GM11168 (cell line): ENCODE measurements at regions not wholly inside any gene's neighbourhood (a gene's known extent, or its start where the extent isn't known, plus 50 kb on each side); places are given as distances from the start of the nearest gene placed in this dataset.
"Not testable (repeated sequence)": the region's sequence is repeated elsewhere in the genome, so short reads cannot be mapped to it uniquely, and the experiment has no call there.

ENCODE experiments used
- in situ Hi-C: fragments of 300-500 bp; cut with MboI; formaldehyde crosslinking; loops from one replicate; pipeline ENCODE4 v1.12.0; 2022; ENCODE audit warnings: low sequenced_read_pairs; ENCODE audit not compliant: unreplicated experiment

GRCh38 chr3:43818229-43818628, 127.5 kb downstream of the ABHD5 start:
- in situ Hi-C loops: no loop called here

DNA sequence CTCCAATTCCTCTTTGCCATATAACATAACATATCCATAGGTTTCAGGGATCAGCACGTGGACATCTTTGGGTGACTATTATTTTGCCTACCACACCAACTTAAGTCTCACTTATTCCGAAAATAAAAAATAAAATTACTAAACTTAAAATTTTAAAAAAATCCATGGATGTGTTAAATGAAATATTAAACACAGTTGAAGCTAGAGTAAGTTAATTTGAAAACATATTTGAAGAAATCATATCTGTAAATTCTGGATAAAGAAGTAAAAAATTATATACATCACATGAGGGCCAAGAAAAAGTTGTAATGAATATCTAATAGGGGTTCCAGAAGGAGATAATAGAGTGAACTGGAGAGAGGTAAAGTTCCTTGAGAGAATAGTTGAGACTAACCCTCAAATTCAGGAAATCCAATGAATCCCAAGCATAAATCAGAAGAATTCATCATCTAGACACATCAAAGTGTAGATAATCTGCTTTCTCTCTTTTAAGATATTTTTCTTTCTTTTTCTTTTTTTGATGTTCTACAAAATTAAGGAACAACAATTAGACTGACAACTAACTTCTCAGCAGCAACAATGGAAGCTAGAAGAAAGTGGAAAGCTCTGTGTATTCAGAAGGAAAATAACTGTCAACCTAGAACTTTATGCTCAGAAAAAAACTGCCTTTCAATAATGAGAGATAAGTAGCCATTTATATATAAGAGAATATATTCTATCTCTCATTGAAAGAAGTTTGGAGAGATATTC, 147.4 kb downstream of the ABHD5 start:
- in situ Hi-C loops: no loop called here

DNA sequence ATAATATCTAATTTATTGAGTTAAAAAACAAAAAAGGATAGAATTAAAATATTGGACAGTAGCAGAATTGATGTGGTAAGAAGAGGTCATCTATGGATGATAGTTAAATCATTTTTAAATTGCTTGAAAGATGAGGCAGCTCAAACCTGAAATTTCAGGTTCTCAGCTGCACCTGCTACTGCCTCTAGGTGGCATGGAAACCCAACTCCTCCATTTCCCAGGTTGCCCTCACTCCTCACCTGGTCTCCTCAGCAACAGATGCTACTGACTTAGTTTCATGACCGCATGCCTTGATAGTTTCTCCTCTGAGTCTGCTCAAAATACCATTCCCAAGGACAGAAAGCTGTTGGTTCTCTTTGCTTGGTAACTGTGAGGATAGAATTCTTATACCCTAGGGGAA, 148.1 kb downstream of the ABHD5 start:
- in situ Hi-C loops: no loop called here

DNA sequence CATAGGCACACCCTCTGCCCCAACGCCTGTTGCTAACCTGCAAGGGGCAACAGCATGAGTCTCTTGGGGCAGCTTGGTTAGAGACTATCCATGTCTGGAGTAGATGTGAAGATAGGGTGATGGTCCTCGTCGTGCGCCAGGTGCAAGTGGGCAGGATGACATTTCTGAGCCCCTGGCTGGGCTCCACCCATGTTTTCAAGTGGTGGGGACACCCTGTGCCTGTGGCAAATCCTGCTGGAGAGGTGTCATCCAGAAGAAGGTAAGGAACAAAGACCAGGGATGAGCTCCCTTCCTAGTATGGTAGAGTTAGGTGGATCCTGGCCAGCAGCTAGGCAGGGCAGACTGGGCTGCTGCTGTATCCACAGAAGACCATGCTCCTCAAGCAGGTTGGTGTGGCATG, 152.6 kb downstream of the ABHD5 start:
- in situ Hi-C loops: no loop called here

GRCh38 chr3:43844757-43845156, 154.0 kb downstream of the ABHD5 start:
- in situ Hi-C loops: no loop called here

GRCh38 chr3:43845553-43845952, 154.8 kb downstream of the ABHD5 start:
- in situ Hi-C loops: not testable (repeated sequence)

DNA sequence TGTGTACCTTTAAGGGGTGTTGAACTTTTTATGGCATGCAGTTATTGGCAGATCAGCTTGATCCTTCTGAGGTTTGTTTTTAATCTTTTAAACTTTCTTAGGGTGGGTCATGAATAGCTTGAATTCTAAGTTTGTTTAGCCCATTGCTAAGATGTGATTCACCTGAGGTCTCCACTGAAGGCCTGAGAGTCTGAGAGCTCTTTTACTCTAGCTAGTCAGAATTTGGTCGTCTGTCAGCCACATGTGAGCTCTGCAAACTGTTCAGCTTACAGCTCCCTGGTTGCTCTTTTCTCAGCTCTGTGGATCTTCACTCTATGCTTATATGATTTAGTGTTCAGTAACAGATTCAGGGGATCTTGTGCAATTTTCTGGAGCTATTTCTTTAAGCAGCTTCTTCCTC, 161.3 kb downstream of the ABHD5 start:
- in situ Hi-C loops: loop anchor here (25.0 kb wide), 1 partner anchor 260 kb away; no protein-coding TSS in a partner anchor

GRCh38 chr3:43854283-43854682, 163.5 kb downstream of the ABHD5 start:
- in situ Hi-C loops: loop anchor here (25.0 kb wide), 1 partner anchor 258 kb away; no protein-coding TSS in a partner anchor

GRCh38 chr3:43854916-43855315, 164.2 kb downstream of the ABHD5 start:
- in situ Hi-C loops: loop anchor here (25.0 kb wide), 1 partner anchor 257 kb away; no protein-coding TSS in a partner anchor

DNA sequence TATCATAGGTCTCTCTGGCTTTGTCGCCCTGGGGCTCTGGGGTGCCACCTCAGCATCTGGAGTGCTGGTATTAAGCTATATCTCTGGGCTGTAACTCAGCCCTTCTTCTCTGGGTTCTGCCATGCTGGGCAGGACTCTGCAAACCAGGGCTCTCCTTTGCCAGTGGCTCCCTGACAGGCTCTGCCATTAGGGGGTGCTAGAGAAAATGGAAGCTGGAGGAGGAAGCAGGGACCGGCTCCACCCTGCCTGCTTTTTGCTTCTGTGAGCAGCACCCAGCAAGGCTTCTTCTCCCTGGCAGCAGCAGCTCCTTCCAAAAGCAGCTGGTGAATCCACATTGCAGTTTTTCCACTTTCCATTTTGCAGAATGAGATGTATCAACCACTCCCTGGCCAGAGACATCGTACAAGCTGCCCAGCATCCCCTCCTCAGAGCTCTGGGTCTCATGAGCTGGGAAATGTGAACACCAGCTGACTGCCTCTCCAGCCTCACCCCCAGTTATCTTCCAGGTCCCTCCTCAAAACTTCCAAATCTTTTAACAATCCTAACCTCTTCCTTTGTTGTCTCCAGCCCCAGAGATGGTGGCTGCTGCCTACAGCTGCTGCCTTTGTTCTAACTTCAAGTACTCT, 165.0 kb downstream of the ABHD5 start:
- in situ Hi-C loops: loop anchor here (25.0 kb wide), 1 partner anchor 257 kb away; no protein-coding TSS in a partner anchor

DNA sequence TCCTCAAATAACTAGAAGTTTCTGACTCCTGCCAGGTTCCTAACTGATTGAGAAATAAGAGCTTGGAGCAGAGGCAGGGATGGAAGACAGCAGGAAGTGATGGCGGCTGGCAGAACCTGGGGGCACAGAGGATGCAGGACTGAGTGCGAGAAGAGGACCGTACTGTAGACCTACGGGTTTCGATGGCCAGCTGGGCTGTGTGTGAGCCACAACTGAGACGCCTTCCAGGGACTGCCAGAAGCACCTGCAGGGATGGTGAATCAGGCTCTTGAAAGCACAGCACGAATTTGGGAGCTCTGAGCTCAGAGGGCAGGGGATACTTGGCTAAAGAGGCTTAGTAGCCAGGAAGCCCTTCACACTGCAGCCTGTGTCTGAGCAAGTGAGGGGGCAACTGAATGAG, 165.6 kb downstream of the ABHD5 start:
- in situ Hi-C loops: loop anchor here (25.0 kb wide), 1 partner anchor 256 kb away; no protein-coding TSS in a partner anchor

DNA sequence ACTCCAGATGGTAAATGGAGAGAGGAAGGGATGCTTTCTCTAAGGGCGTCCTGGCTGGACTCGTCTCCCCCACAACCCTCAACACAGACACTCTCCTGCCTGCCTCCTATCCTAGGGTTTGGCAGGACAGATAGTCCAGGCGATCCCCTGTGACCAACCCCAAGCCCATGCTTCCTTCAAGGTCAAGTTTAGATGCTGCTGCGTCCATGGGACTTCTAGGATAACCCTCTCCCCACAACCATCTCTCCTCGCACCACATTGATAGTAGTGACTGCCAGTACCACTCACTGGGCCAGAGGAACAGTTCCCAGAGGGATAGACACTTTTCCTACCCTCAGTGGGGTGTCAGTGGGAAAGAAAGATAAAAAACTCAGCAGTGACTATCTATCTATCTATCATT, 166.0 kb downstream of the ABHD5 start:
- in situ Hi-C loops: loop anchor here (25.0 kb wide), 1 partner anchor 256 kb away; no protein-coding TSS in a partner anchor

DNA sequence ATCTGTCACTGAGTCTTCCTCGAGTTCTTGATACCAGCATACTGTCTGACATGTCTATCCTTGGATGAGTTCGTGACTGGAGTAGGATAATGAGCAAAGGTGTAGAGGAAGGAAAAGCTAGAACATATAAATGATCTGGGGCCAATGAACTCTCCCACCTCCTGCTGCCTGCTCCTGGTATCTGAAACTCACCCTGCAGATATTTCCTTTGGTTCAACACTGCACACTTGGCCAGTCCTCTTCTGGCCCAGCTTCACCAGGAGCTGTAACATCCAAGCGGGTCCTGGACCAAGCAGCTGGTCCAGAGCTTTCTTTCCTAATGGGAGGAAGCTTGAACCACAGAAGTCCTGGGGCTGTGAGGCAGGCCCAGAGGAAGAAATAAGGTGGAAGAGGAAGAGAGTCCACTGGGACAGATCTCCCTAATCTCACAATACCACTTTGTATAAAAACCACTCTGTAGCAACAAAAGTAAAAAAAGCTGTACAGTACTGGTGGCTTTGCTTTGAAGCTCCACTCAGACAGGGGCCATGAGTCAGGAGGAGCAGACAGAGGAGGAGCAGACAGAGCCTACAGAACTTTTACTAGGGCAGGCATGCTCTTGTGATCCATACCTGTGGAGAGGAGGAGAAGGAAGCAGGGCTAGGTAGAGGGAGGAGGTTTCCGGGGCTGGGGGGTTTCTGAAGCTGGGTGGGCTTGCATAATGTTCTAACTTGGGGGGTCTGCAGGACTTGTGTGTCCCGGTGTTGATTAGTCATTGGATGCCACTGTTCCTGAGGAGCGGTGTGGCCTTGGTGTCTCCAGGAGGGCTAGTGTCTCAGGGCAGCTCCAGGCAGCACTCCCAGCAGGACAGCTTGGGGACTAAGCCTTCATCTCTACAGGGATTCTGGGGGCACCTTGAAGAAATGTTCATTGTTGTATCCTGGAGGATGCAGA, 166.9 kb downstream of the ABHD5 start:
- in situ Hi-C loops: loop anchor here (25.0 kb wide), 1 partner anchor 255 kb away; no protein-coding TSS in a partner anchor

DNA sequence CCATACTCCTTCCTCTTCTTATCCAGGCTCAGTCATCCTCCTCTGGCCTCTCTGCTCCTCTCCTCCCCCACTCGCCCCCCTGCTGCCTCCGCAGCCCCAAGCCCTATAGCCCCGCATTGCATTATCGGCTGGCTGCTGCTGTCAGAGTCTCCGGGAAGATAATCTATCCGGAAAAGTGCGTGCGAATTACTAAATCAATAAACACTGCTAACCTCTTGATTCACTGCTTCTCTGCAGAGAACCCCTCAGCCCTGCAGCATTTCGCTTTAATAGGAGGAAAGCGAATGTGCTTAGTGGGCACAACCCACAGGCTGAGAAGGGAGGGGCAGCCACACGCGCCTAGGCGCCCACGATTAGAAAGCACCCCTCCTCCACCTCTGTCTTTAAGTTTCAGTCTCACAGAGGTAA, 167.6 kb downstream of the ABHD5 start:
- in situ Hi-C loops: loop anchor here (25.0 kb wide), 1 partner anchor 254 kb away; no protein-coding TSS in a partner anchor

- in situ Hi-C loops: loop anchor here (25.0 kb wide), 1 partner anchor 253 kb away; no protein-coding TSS in a partner anchor
These were observed 169.0 kb downstream of the ABHD5 start for GRCh38 chr3:43859766-43860165.

DNA sequence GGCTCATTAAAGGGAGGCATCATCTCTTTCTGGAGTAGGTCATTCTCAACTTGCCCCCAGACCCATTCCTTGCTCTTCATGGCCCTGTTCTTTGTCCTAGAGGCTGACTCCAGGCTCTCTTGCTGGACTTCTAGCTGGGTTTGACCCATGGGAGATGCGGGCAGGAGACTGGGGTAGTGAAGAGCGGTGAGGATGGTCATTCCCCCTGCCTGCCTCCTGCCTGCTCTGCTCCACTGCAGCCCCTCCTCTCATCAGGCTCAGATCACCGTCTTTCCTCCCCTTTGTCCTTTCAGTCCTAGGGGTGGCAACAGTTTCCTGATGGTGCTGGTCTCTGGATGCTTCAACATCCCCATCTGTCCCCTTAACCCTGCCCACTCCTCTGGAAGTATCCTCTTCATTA, 170.9 kb downstream of the ABHD5 start:
- in situ Hi-C loops: loop anchor here (25.0 kb wide), 1 partner anchor 251 kb away; no protein-coding TSS in a partner anchor

GRCh38 chr3:43862470-43862869, 171.7 kb downstream of the ABHD5 start:
- in situ Hi-C loops: loop anchor here (25.0 kb wide), 1 partner anchor 250 kb away; no protein-coding TSS in a partner anchor

DNA sequence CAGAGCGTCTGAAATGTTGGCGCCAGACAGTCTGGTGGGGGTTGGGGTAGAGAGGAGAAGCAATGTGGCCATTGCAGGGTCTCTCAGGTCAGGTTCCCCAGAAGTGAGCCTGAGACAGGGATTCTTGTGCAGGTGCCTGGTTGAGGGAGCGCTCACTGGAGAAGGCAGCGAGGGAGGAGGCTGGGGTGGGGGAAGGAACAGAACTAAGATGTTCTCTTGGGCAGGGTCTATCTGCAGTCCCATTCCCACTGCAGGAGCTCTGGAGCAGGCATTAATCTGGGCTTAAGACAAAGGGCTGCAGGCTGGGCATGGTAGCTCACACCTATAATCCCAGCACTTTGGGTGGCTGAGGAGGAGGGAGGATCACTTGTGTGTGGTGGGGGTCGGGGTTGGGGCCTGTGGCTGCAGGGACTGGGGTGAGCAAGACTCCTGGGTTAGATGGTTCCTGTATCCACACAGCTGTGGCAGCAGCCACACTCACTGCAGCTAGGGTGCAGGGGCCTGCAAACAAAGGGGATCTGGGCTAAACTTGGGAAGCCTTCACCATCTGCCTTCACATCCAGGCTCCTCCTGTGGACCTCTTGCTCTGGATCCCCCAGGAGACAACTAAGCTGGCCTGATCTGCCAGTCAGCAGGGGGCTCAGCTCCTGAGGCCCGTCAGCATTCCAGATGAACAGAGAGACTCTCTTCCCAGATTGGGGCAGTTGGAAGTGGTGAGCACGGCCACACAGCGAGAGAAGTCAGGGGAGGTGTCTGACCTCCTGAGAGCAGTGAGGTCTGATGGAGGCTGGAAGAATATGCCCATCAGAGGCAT, 172.5 kb downstream of the ABHD5 start:
- in situ Hi-C loops: loop anchor here (25.0 kb wide), 1 partner anchor 249 kb away; no protein-coding TSS in a partner anchor
